AG10803 (cell line): ENCODE measurements at regions not wholly inside any gene's neighbourhood (a gene's known extent, or its start where the extent isn't known, plus 50 kb on each side); places are given as distances from the start of the nearest gene placed in this dataset.

Source experiments
- DNase-seq: peaks from one replicate; pipeline ENCODE4 v3.0.0; 2010; ENCODE audit warnings: low read depth
- H3K4me3 ChIP-seq: 2 replicates; pipeline ENCODE4 v1.5.1; 2011; ENCODE audit warnings: mild to moderate bottlenecking, low read length, control low read depth
- CTCF ChIP-seq: conservative IDR thresholded peaks from 2 replicates; pipeline ENCODE4 v1.5.1; 2011; ENCODE audit warnings: mild to moderate bottlenecking, low read length, control low read depth, inconsistent platforms

GRCh38 chr4:141576585-141577110, 59.7 kb upstream of the IL15 start:
- H3K4me3 ChIP-seq: no peak overlapping the region
- no peak for DNase-seq
- no peak for TF ChIP-seq CTCF

- H3K4me3 ChIP-seq: no peak overlapping the region
- no peak for TF ChIP-seq CTCF
- no peak for DNase-seq
Measured at GRCh38 chr4:141578451-141578850, 57.9 kb upstream of the IL15 start.

GRCh38 chr4:141580523-141580922, 55.9 kb upstream of the IL15 start:
- TF ChIP-seq CTCF: no peak
- no peak for DNase-seq
- H3K4me3 ChIP-seq: no peak overlapping the region
